ENCODE measurements at regions not wholly inside any gene's neighbourhood (a gene's known extent, or its start where the extent isn't known, plus 50 kb on each side); places are given as distances from the start of the nearest gene placed in this dataset.

GRCh38 chr13:24081387-24081786, 79.1 kb upstream of the SPATA13 start:
- no peaks in the 10 kb centered on the region for H3K4me1 ChIP-seq (ENCODE audit: insufficient read depth, low read length)
- H3K27me3 ChIP-seq (ENCODE audit: insufficient read depth, low read length): peaks cover 7% of the 10 kb centered on the region
- no peaks in the 10 kb centered on the region for H4K20me1 ChIP-seq (ENCODE audit: insufficient read depth, low read length)
- no peak for DNase-seq (ENCODE audit: insufficient read length, low spot score, missing footprints)
- no peak overlapping the region for H2AFZ ChIP-seq (ENCODE audit: low read length)
- TF ChIP-seq, protein P1, sequence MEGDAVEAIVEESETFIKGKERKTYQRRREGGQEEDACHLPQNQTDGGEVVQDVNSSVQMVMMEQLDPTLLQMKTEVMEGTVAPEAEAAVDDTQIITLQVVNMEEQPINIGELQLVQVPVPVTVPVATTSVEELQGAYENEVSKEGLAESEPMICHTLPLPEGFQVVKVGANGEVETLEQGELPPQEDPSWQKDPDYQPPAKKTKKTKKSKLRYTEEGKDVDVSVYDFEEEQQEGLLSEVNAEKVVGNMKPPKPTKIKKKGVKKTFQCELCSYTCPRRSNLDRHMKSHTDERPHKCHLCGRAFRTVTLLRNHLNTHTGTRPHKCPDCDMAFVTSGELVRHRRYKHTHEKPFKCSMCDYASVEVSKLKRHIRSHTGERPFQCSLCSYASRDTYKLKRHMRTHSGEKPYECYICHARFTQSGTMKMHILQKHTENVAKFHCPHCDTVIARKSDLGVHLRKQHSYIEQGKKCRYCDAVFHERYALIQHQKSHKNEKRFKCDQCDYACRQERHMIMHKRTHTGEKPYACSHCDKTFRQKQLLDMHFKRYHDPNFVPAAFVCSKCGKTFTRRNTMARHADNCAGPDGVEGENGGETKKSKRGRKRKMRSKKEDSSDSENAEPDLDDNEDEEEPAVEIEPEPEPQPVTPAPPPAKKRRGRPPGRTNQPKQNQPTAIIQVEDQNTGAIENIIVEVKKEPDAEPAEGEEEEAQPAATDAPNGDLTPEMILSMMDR (IDR thresholded peaks at IDR 0.05; ENCODE audit: extremely low read depth, low read depth, low read length): no peak
- H3K36me3 ChIP-seq (ENCODE audit: insufficient read depth, low read length): no peaks in the 10 kb centered on the region
- H3K9me3 ChIP-seq (ENCODE audit: low read depth, low read length): no peaks in the 10 kb centered on the region
- no peak overlapping the region for H3K4me2 ChIP-seq (ENCODE audit: insufficient read depth, low read length)
- no peak overlapping the region for H3K27ac ChIP-seq (ENCODE audit: low read depth, low read length)
- no peak overlapping the region for H3K4me3 ChIP-seq (ENCODE audit: insufficient read depth, low read length)
- H3K79me2 ChIP-seq (ENCODE audit: insufficient read depth, low read length): no peaks in the 10 kb centered on the region

DNA sequence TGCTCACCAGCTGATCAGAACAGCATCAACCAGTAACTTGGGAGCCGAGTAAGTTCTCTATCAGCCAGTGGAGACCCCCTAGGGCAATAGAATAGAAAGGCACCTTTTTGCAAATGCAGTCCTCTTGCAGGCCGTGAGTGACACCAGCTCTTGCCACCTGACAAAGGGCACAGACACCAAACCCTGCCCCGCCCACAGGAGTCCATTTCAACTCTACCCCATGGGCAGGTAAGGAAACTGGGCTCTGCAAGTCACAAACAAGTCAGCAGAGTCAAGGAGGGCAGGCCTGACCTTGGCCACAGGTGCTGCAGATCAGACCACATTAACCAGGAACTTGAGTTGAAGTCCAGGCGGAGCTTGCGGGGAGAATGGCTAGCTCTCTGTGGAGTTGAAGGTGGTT, 77.4 kb upstream of the SPATA13 start:
- DNase-seq (ENCODE audit: insufficient read length, low spot score, missing footprints): no peak
- TF ChIP-seq, protein P1 (IDR thresholded peaks at IDR 0.05; ENCODE audit: extremely low read depth, low read depth, low read length): no peak
- Histone ChIP-seq H4K20me1 (ENCODE audit: insufficient read depth, low read length) (no peaks in the 10 kb centered on the region), H3K27ac (ENCODE audit: low read depth, low read length) (no peak overlapping the region), H3K4me1 (ENCODE audit: insufficient read depth, low read length) (no peaks in the 10 kb centered on the region), H2AFZ (ENCODE audit: low read length) (no peak overlapping the region), H3K36me3 (ENCODE audit: insufficient read depth, low read length) (no peaks in the 10 kb centered on the region), H3K4me3 (ENCODE audit: insufficient read depth, low read length) (no peak overlapping the region), H3K27me3 (ENCODE audit: insufficient read depth, low read length) (peaks cover 12% of the 10 kb centered on the region), H3K4me2 (ENCODE audit: insufficient read depth, low read length) (no peak overlapping the region), H3K79me2 (ENCODE audit: insufficient read depth, low read length) (no peaks in the 10 kb centered on the region), H3K9me3 (ENCODE audit: low read depth, low read length) (no peaks in the 10 kb centered on the region)

- TF ChIP-seq, protein P1 (IDR thresholded peaks at IDR 0.05; ENCODE audit: extremely low read depth, low read depth, low read length): no peak
- Histone ChIP-seq H3K9me3 (ENCODE audit: low read depth, low read length) (no peaks in the 10 kb centered on the region), H2AFZ (ENCODE audit: low read length) (no peak overlapping the region), H3K36me3 (ENCODE audit: insufficient read depth, low read length) (no peaks in the 10 kb centered on the region), H4K20me1 (ENCODE audit: insufficient read depth, low read length) (no peaks in the 10 kb centered on the region), H3K4me1 (ENCODE audit: insufficient read depth, low read length) (no peaks in the 10 kb centered on the region), H3K4me3 (ENCODE audit: insufficient read depth, low read length) (no peak overlapping the region), H3K27me3 (ENCODE audit: insufficient read depth, low read length) (peaks cover 12% of the 10 kb centered on the region), H3K4me2 (ENCODE audit: insufficient read depth, low read length) (no peak overlapping the region), H3K79me2 (ENCODE audit: insufficient read depth, low read length) (no peaks in the 10 kb centered on the region), H3K27ac (ENCODE audit: low read depth, low read length) (no peak overlapping the region)
- peak; percentile 42 for DNase-seq (ENCODE audit: insufficient read length, low spot score, missing footprints)
These were observed 76.6 kb upstream of the SPATA13 start for GRCh38 chr13:24083722-24084421.

GRCh38 chr13:24085662-24086061, 74.9 kb upstream of the SPATA13 start:
- no peak overlapping the region for H3K4me3 ChIP-seq (ENCODE audit: insufficient read depth, low read length)
- no peaks in the 10 kb centered on the region for H4K20me1 ChIP-seq (ENCODE audit: insufficient read depth, low read length)
- TF ChIP-seq, protein P1 (IDR thresholded peaks at IDR 0.05; ENCODE audit: extremely low read depth, low read depth, low read length): no peak
- H3K4me1 ChIP-seq (ENCODE audit: insufficient read depth, low read length): no peaks in the 10 kb centered on the region
- DNase-seq (ENCODE audit: insufficient read length, low spot score, missing footprints): no peak
- no peaks in the 10 kb centered on the region for H3K9me3 ChIP-seq (ENCODE audit: low read depth, low read length)
- no peaks in the 10 kb centered on the region for H3K36me3 ChIP-seq (ENCODE audit: insufficient read depth, low read length)
- H3K27ac ChIP-seq (ENCODE audit: low read depth, low read length): no peak overlapping the region
- no peaks in the 10 kb centered on the region for H3K79me2 ChIP-seq (ENCODE audit: insufficient read depth, low read length)
- H2AFZ ChIP-seq (ENCODE audit: low read length): no peak overlapping the region
- no peak overlapping the region for H3K4me2 ChIP-seq (ENCODE audit: insufficient read depth, low read length)
- peaks cover 12% of the 10 kb centered on the region for H3K27me3 ChIP-seq (ENCODE audit: insufficient read depth, low read length)

Data from osteoblast (primary cell).